ENCODE measurements at regions not wholly inside any gene's neighbourhood (a gene's known extent, or its start where the extent isn't known, plus 50 kb on each side); places are given as distances from the start of the nearest gene placed in this dataset.

GRCh38 chr2:64196963-64197362 lies 52.7 kb upstream of the PELI1 start:
- Histone ChIP-seq H3K4ac (ENCODE audit: low read depth in 1 of 2, low read length in 2 of 2) (no peak overlapping the region), H3K79me1 (replicated peaks; ENCODE audit: low read length, poor library complexity, severe bottlenecking) (no peaks in the 10 kb centered on the region), H3K4me3 (ENCODE audit: insufficient read depth in 1 of 2, low read depth in 1 of 2, low read length in 2 of 2) (no peak overlapping the region), H3K36me3 (ENCODE audit: control insufficient read depth in 1 of 2, insufficient read depth in 2 of 2, low read depth in 1 of 2, low read length in 2 of 2) (no peaks in the 10 kb centered on the region), H2BK5ac (ENCODE audit: low read depth, low read length, poor library complexity, severe bottlenecking) (no peak overlapping the region), H3K4me1 (ENCODE audit: control insufficient read depth, insufficient read depth, low read depth, low read length) (peaks cover 2% of the 10 kb centered on the region), H3K4me2 (ENCODE audit: low read length, poor library complexity, severe bottlenecking) (no peak overlapping the region), H4K8ac (ENCODE audit: low read length) (no peak overlapping the region), H3K9me3 (ENCODE audit: control insufficient read depth, low read length) (no peaks in the 10 kb centered on the region), H2AK5ac (ENCODE audit: low read length, severe bottlenecking) (no peak overlapping the region), H4K91ac (ENCODE audit: low read length) (no peak overlapping the region), H2BK120ac (ENCODE audit: low read depth, low read length) (no peak overlapping the region), H3K18ac (ENCODE audit: low read depth in 1 of 2, low read length in 2 of 2) (no peak overlapping the region), H2BK12ac (ENCODE audit: low read length in 2 of 2) (peak overlapping the region in 1 of 2 experiments; percentile 42), H3K23ac (ENCODE audit: low read length in 2 of 2) (no peak overlapping the region), H3K27ac (ENCODE audit: low read length, poor library complexity, severe bottlenecking) (no peak overlapping the region), H3K14ac (ENCODE audit: low read length in 2 of 2) (no peak overlapping the region), H3K27me3 (ENCODE audit: control insufficient read depth in 1 of 2, insufficient read depth in 1 of 2, low read length in 2 of 2) (no peaks in the 10 kb centered on the region), H2BK15ac (ENCODE audit: low read depth, poor library complexity, severe bottlenecking) (no peak overlapping the region), H2AFZ (ENCODE audit: low read depth, low read length) (no peak overlapping the region), H3K9ac (ENCODE audit: low read length) (no peak overlapping the region)
- 55% methylated on average over 5 of the region's 5 CpGs for WGBS
- DNase-seq = no peak

GRCh38 chr2:64201151-64201550 lies 56.9 kb upstream of the PELI1 start:
- Histone ChIP-seq H4K91ac (ENCODE audit: low read length) (no peak overlapping the region), H2BK15ac (ENCODE audit: low read depth, poor library complexity, severe bottlenecking) (no peak overlapping the region)
- WGBS = 95% methylated on average over 1 of the region's 1 CpG

GRCh38 chr2:64202206-64202845 lies 58.1 kb upstream of the PELI1 start:
- H2BK12ac ChIP-seq (ENCODE audit: low read length in 2 of 2) = peak overlapping the region in 1 of 2 experiments; percentile 96
- no peak overlapping the region for H3K23ac ChIP-seq (ENCODE audit: low read length in 2 of 2)
- 18% methylated on average over 2 of the region's 4 CpGs for WGBS
- peak; percentile 99 for DNase-seq
- H3K18ac ChIP-seq (ENCODE audit: low read depth in 1 of 2, low read length in 2 of 2) = peak overlapping the region in 1 of 2 experiments; percentile 84
- no peak overlapping the region for H2BK15ac ChIP-seq (ENCODE audit: low read depth, poor library complexity, severe bottlenecking)
- no peak overlapping the region for H3K14ac ChIP-seq (ENCODE audit: low read length in 2 of 2)
- peak overlapping the region in 1 of 2 experiments; percentile 84 for H3K4ac ChIP-seq (ENCODE audit: low read depth in 1 of 2, low read length in 2 of 2)
- H4K8ac ChIP-seq (ENCODE audit: low read length) = no peak overlapping the region
- H3K9me3 ChIP-seq (ENCODE audit: control insufficient read depth, low read length) = no peaks in the 10 kb centered on the region
- H3K4me3 ChIP-seq (ENCODE audit: insufficient read depth in 1 of 2, low read depth in 1 of 2, low read length in 2 of 2) = no peak overlapping the region
- no peaks in the 10 kb centered on the region for H3K36me3 ChIP-seq (ENCODE audit: control insufficient read depth in 1 of 2, insufficient read depth in 2 of 2, low read depth in 1 of 2, low read length in 2 of 2)
- no peak overlapping the region for H2BK5ac ChIP-seq (ENCODE audit: low read depth, low read length, poor library complexity, severe bottlenecking)
- no peak overlapping the region for H2AFZ ChIP-seq (ENCODE audit: low read depth, low read length)
- H3K79me1 ChIP-seq (replicated peaks; ENCODE audit: low read length, poor library complexity, severe bottlenecking) = no peaks in the 10 kb centered on the region
- H3K9ac ChIP-seq (ENCODE audit: low read length) = peak overlapping the region; percentile 83
- no peak overlapping the region for H2BK120ac ChIP-seq (ENCODE audit: low read depth, low read length)
- H3K27me3 ChIP-seq (ENCODE audit: control insufficient read depth in 1 of 2, insufficient read depth in 1 of 2, low read length in 2 of 2) = no peaks in the 10 kb centered on the region
- no peak overlapping the region for H3K27ac ChIP-seq (ENCODE audit: low read length, poor library complexity, severe bottlenecking)
- H3K4me1 ChIP-seq (ENCODE audit: control insufficient read depth, insufficient read depth, low read depth, low read length) = peaks cover 6% of the 10 kb centered on the region
- no peak overlapping the region for H3K4me2 ChIP-seq (ENCODE audit: low read length, poor library complexity, severe bottlenecking)
- H2AK5ac ChIP-seq (ENCODE audit: low read length, severe bottlenecking) = no peak overlapping the region
- no peak overlapping the region for H4K91ac ChIP-seq (ENCODE audit: low read length)

More at GRCh38 chr2:64201151-64201550, 56.9 kb upstream of the PELI1 start:
- H3K4ac ChIP-seq (ENCODE audit: low read depth in 1 of 2, low read length in 2 of 2) = no peak overlapping the region
- H3K9ac ChIP-seq (ENCODE audit: low read length) = no peak overlapping the region
- no peak overlapping the region for H2BK120ac ChIP-seq (ENCODE audit: low read depth, low read length)
- no peak overlapping the region for H2BK5ac ChIP-seq (ENCODE audit: low read depth, low read length, poor library complexity, severe bottlenecking)
- no peak overlapping the region for H3K18ac ChIP-seq (ENCODE audit: low read depth in 1 of 2, low read length in 2 of 2)
- no peak overlapping the region for H2AFZ ChIP-seq (ENCODE audit: low read depth, low read length)
- no peak overlapping the region for H3K4me3 ChIP-seq (ENCODE audit: insufficient read depth in 1 of 2, low read depth in 1 of 2, low read length in 2 of 2)
- no peak overlapping the region for H3K23ac ChIP-seq (ENCODE audit: low read length in 2 of 2)
- no peak overlapping the region for H2AK5ac ChIP-seq (ENCODE audit: low read length, severe bottlenecking)
- no peaks in the 10 kb centered on the region for H3K36me3 ChIP-seq (ENCODE audit: control insufficient read depth in 1 of 2, insufficient read depth in 2 of 2, low read depth in 1 of 2, low read length in 2 of 2)
- no peak overlapping the region for H4K8ac ChIP-seq (ENCODE audit: low read length)
- DNase-seq = peak; percentile 33
- H3K9me3 ChIP-seq (ENCODE audit: control insufficient read depth, low read length) = no peaks in the 10 kb centered on the region
- H3K4me2 ChIP-seq (ENCODE audit: low read length, poor library complexity, severe bottlenecking) = no peak overlapping the region
- H3K79me1 ChIP-seq (replicated peaks; ENCODE audit: low read length, poor library complexity, severe bottlenecking) = no peaks in the 10 kb centered on the region
- H3K4me1 ChIP-seq (ENCODE audit: control insufficient read depth, insufficient read depth, low read depth, low read length) = peaks cover 6% of the 10 kb centered on the region
- no peak overlapping the region for H3K14ac ChIP-seq (ENCODE audit: low read length in 2 of 2)
- H3K27ac ChIP-seq (ENCODE audit: low read length, poor library complexity, severe bottlenecking) = no peak overlapping the region
- H2BK12ac ChIP-seq (ENCODE audit: low read length in 2 of 2) = peak overlapping the region in 1 of 2 experiments; percentile 39
- H3K27me3 ChIP-seq (ENCODE audit: control insufficient read depth in 1 of 2, insufficient read depth in 1 of 2, low read length in 2 of 2) = no peaks in the 10 kb centered on the region

- no peak overlapping the region for H3K4ac ChIP-seq (ENCODE audit: low read depth in 1 of 2, low read length in 2 of 2)
- H4K91ac ChIP-seq (ENCODE audit: low read length) = no peak overlapping the region
- H3K79me1 ChIP-seq (replicated peaks; ENCODE audit: low read length, poor library complexity, severe bottlenecking) = no peaks in the 10 kb centered on the region
- no peaks in the 10 kb centered on the region for H3K9me3 ChIP-seq (ENCODE audit: control insufficient read depth, low read length)
- H3K9ac ChIP-seq (ENCODE audit: low read length) = peak overlapping the region; percentile 83
- H2AFZ ChIP-seq (ENCODE audit: low read depth, low read length) = no peak overlapping the region
- no peak overlapping the region for H3K14ac ChIP-seq (ENCODE audit: low read length in 2 of 2)
- no peak overlapping the region for H3K4me2 ChIP-seq (ENCODE audit: low read length, poor library complexity, severe bottlenecking)
- no peak overlapping the region for H3K18ac ChIP-seq (ENCODE audit: low read depth in 1 of 2, low read length in 2 of 2)
- no peak overlapping the region for H2BK12ac ChIP-seq (ENCODE audit: low read length in 2 of 2)
- H2AK5ac ChIP-seq (ENCODE audit: low read length, severe bottlenecking) = no peak overlapping the region
- H2BK120ac ChIP-seq (ENCODE audit: low read depth, low read length) = no peak overlapping the region
- no peaks in the 10 kb centered on the region for H3K27me3 ChIP-seq (ENCODE audit: control insufficient read depth in 1 of 2, insufficient read depth in 1 of 2, low read length in 2 of 2)
- H2BK5ac ChIP-seq (ENCODE audit: low read depth, low read length, poor library complexity, severe bottlenecking) = no peak overlapping the region
- no peak overlapping the region for H4K8ac ChIP-seq (ENCODE audit: low read length)
- H3K36me3 ChIP-seq (ENCODE audit: control insufficient read depth in 1 of 2, insufficient read depth in 2 of 2, low read depth in 1 of 2, low read length in 2 of 2) = no peaks in the 10 kb centered on the region
- H3K4me1 ChIP-seq (ENCODE audit: control insufficient read depth, insufficient read depth, low read depth, low read length) = peaks cover 6% of the 10 kb centered on the region
- WGBS = 33% methylated on average over 4 of the region's 4 CpGs
- H3K23ac ChIP-seq (ENCODE audit: low read length in 2 of 2) = no peak overlapping the region
- peak overlapping the region; percentile 67 for H3K27ac ChIP-seq (ENCODE audit: low read length, poor library complexity, severe bottlenecking)
- peak; percentile 92 for DNase-seq
- H2BK15ac ChIP-seq (ENCODE audit: low read depth, poor library complexity, severe bottlenecking) = no peak overlapping the region
- peak overlapping the region in 1 of 2 experiments; percentile 11 for H3K4me3 ChIP-seq (ENCODE audit: insufficient read depth in 1 of 2, low read depth in 1 of 2, low read length in 2 of 2)
These were observed 59.1 kb upstream of the PELI1 start for GRCh38 chr2:64203131-64203857.
